ENCODE measurements at regions not wholly inside any gene's neighbourhood (a gene's known extent, or its start where the extent isn't known, plus 50 kb on each side); places are given as distances from the start of the nearest gene placed in this dataset.

DNA sequence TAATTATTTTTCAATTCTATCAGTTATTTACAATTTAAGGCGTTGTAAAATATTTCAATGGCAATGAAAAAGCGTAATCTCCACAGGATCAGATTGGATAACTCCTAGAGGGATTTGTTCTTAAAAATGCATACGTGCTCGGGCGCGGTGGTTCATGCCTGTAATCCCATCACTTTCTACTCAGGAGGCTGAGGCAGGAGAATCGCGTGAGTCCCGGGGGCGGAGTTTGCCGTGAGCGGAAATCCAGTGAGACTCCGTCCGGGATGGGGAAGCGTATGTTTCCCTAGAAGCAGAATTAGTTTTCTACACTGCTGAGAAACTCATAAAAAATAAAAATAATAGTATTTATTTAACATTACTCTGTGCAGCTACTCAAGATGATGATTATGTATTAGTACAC lies 917.8 kb upstream of the PCDH20 start:
- TF ChIP-seq YY1 (IDR thresholded peaks at IDR 0.05; ENCODE audit: low read depth): no peak
- TF ChIP-seq TAF1 (IDR thresholded peaks at IDR 0.05; ENCODE audit: low read depth): no peak
- no peak for TF ChIP-seq EP300 (IDR thresholded peaks at IDR 0.05; ENCODE audit: borderline replicate concordance)
- TF ChIP-seq RAD21 (IDR thresholded peaks at IDR 0.05; ENCODE audit: low read depth): no peak
- no peak for TF ChIP-seq ZBTB7A (IDR thresholded peaks at IDR 0.05; ENCODE audit: low read depth)
- TF ChIP-seq, protein P1, sequence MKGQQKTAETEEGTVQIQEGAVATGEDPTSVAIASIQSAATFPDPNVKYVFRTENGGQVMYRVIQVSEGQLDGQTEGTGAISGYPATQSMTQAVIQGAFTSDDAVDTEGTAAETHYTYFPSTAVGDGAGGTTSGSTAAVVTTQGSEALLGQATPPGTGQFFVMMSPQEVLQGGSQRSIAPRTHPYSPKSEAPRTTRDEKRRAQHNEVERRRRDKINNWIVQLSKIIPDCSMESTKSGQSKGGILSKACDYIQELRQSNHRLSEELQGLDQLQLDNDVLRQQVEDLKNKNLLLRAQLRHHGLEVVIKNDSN (IDR thresholded peaks at IDR 0.05): no peak
- no peak for TF ChIP-seq MAX (IDR thresholded peaks at IDR 0.05)
- TF ChIP-seq CREB1 (IDR thresholded peaks at IDR 0.05; ENCODE audit: low read depth): no peak
- no peak for TF ChIP-seq REST (IDR thresholded peaks at IDR 0.05; ENCODE audit: low read depth)
- no peak for TF ChIP-seq EGR1 (IDR thresholded peaks at IDR 0.05)
- TF ChIP-seq FOXM1 (IDR thresholded peaks at IDR 0.05; ENCODE audit: borderline replicate concordance, low read depth): no peak
- TF ChIP-seq TEAD4 (IDR thresholded peaks at IDR 0.05): no peak
- no peak for TF ChIP-seq NFIC (IDR thresholded peaks at IDR 0.05)
- no peak for TF ChIP-seq CEBPB (IDR thresholded peaks at IDR 0.05)
- TF ChIP-seq TCF12 (IDR thresholded peaks at IDR 0.05; ENCODE audit: low read depth): no peak

- TF ChIP-seq CEBPB (IDR thresholded peaks at IDR 0.05) (no peak), EP300 (IDR thresholded peaks at IDR 0.05; ENCODE audit: borderline replicate concordance) (no peak), EGR1 (IDR thresholded peaks at IDR 0.05) (no peak), REST (IDR thresholded peaks at IDR 0.05; ENCODE audit: low read depth) (no peak), FOXM1 (IDR thresholded peaks at IDR 0.05; ENCODE audit: borderline replicate concordance, low read depth) (no peak), TEAD4 (IDR thresholded peaks at IDR 0.05) (no peak), CREB1 (IDR thresholded peaks at IDR 0.05; ENCODE audit: low read depth) (no peak), NFIC (IDR thresholded peaks at IDR 0.05) (no peak)
Observed at GRCh38 chr13:62331384-62331783, 915.7 kb upstream of the PCDH20 start.

GRCh38 chr13:62327367-62327766 lies 911.7 kb upstream of the PCDH20 start:
- TF ChIP-seq YY1 (IDR thresholded peaks at IDR 0.05; ENCODE audit: low read depth) (no peak), FOXM1 (IDR thresholded peaks at IDR 0.05; ENCODE audit: borderline replicate concordance, low read depth) (no peak), CEBPB (IDR thresholded peaks at IDR 0.05) (no peak), EP300 (IDR thresholded peaks at IDR 0.05; ENCODE audit: borderline replicate concordance) (no peak), TAF1 (IDR thresholded peaks at IDR 0.05; ENCODE audit: low read depth) (no peak), RAD21 (IDR thresholded peaks at IDR 0.05; ENCODE audit: low read depth) (no peak), TCF12 (IDR thresholded peaks at IDR 0.05; ENCODE audit: low read depth) (no peak), CREB1 (IDR thresholded peaks at IDR 0.05; ENCODE audit: low read depth) (no peak), EGR1 (IDR thresholded peaks at IDR 0.05) (no peak), NFIC (IDR thresholded peaks at IDR 0.05) (no peak), ZBTB7A (IDR thresholded peaks at IDR 0.05; ENCODE audit: low read depth) (no peak), TEAD4 (IDR thresholded peaks at IDR 0.05) (no peak), MAX (IDR thresholded peaks at IDR 0.05) (no peak), REST (IDR thresholded peaks at IDR 0.05; ENCODE audit: low read depth) (no peak)
- TF ChIP-seq, protein P1 (IDR thresholded peaks at IDR 0.05): no peak

GRCh38 chr13:62324842-62325241 lies 909.2 kb upstream of the PCDH20 start:
- TF ChIP-seq TCF12 (IDR thresholded peaks at IDR 0.05; ENCODE audit: low read depth) (no peak), NFIC (IDR thresholded peaks at IDR 0.05) (no peak), EP300 (IDR thresholded peaks at IDR 0.05; ENCODE audit: borderline replicate concordance) (no peak), MAX (IDR thresholded peaks at IDR 0.05) (no peak), EGR1 (IDR thresholded peaks at IDR 0.05) (no peak), TEAD4 (IDR thresholded peaks at IDR 0.05) (no peak), TAF1 (IDR thresholded peaks at IDR 0.05; ENCODE audit: low read depth) (no peak), CREB1 (IDR thresholded peaks at IDR 0.05; ENCODE audit: low read depth) (no peak), RAD21 (IDR thresholded peaks at IDR 0.05; ENCODE audit: low read depth) (no peak), FOXM1 (IDR thresholded peaks at IDR 0.05; ENCODE audit: borderline replicate concordance, low read depth) (no peak), YY1 (IDR thresholded peaks at IDR 0.05; ENCODE audit: low read depth) (no peak), ZBTB7A (IDR thresholded peaks at IDR 0.05; ENCODE audit: low read depth) (no peak), REST (IDR thresholded peaks at IDR 0.05; ENCODE audit: low read depth) (no peak), CEBPB (IDR thresholded peaks at IDR 0.05) (no peak)
- TF ChIP-seq, protein P1 (IDR thresholded peaks at IDR 0.05): no peak
